CD4-positive, alpha-beta T cell treated with Interleukin-12 subunit alpha and Interleukin-12 subunit beta, for 1 hour (primary cell): ENCODE measurements at regions not wholly inside any gene's neighbourhood (a gene's known extent, or its start where the extent isn't known, plus 50 kb on each side); places are given as distances from the start of the nearest gene placed in this dataset.
"Not testable (repeated sequence)": the region's sequence is repeated elsewhere in the genome, so short reads cannot be mapped to it uniquely, and the experiment has no call there.

Experiments
- DNase-seq: peaks from one replicate; pipeline ENCODE4 v3.0.0-alpha.2; 2020

GRCh38 chr22:34769361-34769760 lies 296.6 kb upstream of the ISX start:
- DNase-seq: no peak

GRCh38 chr22:34776817-34777216 lies 289.1 kb upstream of the ISX start:
- DNase-seq: no peak

GRCh38 chr22:34781681-34782080 lies 284.3 kb upstream of the ISX start:
- DNase-seq: no peak

GRCh38 chr22:34783436-34783835 lies 282.5 kb upstream of the ISX start:
- DNase-seq: no peak

GRCh38 chr22:34784056-34784455 lies 281.9 kb upstream of the ISX start:
- no peak for DNase-seq

- DNase-seq: no peak
These were observed 268.1 kb upstream of the ISX start for GRCh38 chr22:34797826-34798225.

- no peak for DNase-seq
These were observed 267.4 kb upstream of the ISX start for GRCh38 chr22:34798605-34799004.

- no peak for DNase-seq
These were observed 265.5 kb upstream of the ISX start for GRCh38 chr22:34800260-34800980.

- no peak for DNase-seq
These were observed 264.7 kb upstream of the ISX start for GRCh38 chr22:34801221-34801620.

GRCh38 chr22:34804091-34804490 lies 261.9 kb upstream of the ISX start:
- DNase-seq: no peak

- no peak for DNase-seq
These were observed 261.4 kb upstream of the ISX start for GRCh38 chr22:34804604-34805003.

GRCh38 chr22:34805771-34806170 lies 260.2 kb upstream of the ISX start:
- no peak for DNase-seq

GRCh38 chr22:34808618-34809017 lies 257.3 kb upstream of the ISX start:
- no peak for DNase-seq

- no peak for DNase-seq
These were observed 253.3 kb upstream of the ISX start for GRCh38 chr22:34812631-34813030.

- DNase-seq: no peak
These were observed 251.5 kb upstream of the ISX start for GRCh38 chr22:34814260-34815025.

GRCh38 chr22:34829485-34829884 lies 236.5 kb upstream of the ISX start:
- DNase-seq: no peak

GRCh38 chr22:34834059-34834458 lies 231.9 kb upstream of the ISX start:
- no peak for DNase-seq

GRCh38 chr22:34834541-34834940 lies 231.4 kb upstream of the ISX start:
- DNase-seq: not testable (repeated sequence)

- DNase-seq: no peak
These were observed 224.6 kb upstream of the ISX start for GRCh38 chr22:34841331-34841771.

GRCh38 chr22:34841911-34842310 lies 224.0 kb upstream of the ISX start:
- no peak for DNase-seq

GRCh38 chr22:34842630-34843029 lies 223.3 kb upstream of the ISX start:
- DNase-seq: no peak

GRCh38 chr22:34843743-34844142 lies 222.2 kb upstream of the ISX start:
- DNase-seq: not testable (repeated sequence)

- no peak for DNase-seq
These were observed 220.6 kb upstream of the ISX start for GRCh38 chr22:34845391-34845790.

- no peak for DNase-seq
These were observed 218.9 kb upstream of the ISX start for GRCh38 chr22:34847072-34847471.

- no peak for DNase-seq
These were observed 216.0 kb upstream of the ISX start for GRCh38 chr22:34849965-34850364.
